ENCODE measurements at regions not wholly inside any gene's neighbourhood (a gene's known extent, or its start where the extent isn't known, plus 50 kb on each side); places are given as distances from the start of the nearest gene placed in this dataset.

DNA sequence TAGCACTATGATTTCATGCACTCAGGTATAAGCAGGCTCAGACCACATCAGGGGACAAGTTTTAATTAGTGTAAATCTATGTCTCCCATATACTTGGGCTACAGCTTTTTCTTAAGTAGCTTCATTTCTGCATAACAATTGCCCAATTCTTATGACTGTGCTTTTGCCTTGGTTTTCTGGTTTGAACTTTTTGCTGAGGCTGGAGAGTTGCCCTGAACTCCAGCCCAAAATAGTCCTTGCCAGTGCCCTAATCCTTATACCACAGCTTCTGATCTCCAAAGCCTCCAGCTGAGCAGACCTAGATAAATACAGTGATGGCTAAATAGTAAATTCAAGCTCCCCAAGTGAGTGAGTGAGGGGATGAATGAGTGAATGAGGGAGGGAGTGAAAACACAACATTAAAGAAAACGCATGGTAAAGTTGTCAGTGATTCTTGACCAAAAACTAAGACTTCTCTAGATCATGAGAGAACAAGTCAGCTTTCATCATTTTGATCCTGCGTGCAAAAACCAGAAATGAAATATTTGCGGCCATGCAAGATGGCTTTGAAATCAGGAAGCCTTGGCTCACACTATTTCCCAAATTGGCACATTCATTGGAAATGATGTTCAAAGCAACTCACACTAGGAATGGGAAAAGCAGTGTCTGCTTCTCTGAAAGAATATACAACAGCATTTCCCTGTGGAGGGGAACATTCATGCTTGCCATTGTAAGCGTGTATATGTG is 437.1 kb upstream of the CTSO start:
- TF ChIP-seq ZBTB7A (IDR thresholded peaks at IDR 0.05; ENCODE audit: low read depth) = no peak
- TF ChIP-seq YY1 (IDR thresholded peaks at IDR 0.05; ENCODE audit: low read depth) = no peak
- TF ChIP-seq NFIC (IDR thresholded peaks at IDR 0.05) = no peak
- TF ChIP-seq CEBPB (IDR thresholded peaks at IDR 0.05) = no peak
- no peak for TF ChIP-seq RAD21 (IDR thresholded peaks at IDR 0.05; ENCODE audit: low read depth)
- TF ChIP-seq EGR1 (IDR thresholded peaks at IDR 0.05) = no peak
- no peak for TF ChIP-seq TEAD4 (IDR thresholded peaks at IDR 0.05)
- TF ChIP-seq TAF1 (IDR thresholded peaks at IDR 0.05; ENCODE audit: low read depth) = no peak
- TF ChIP-seq EP300 (IDR thresholded peaks at IDR 0.05; ENCODE audit: borderline replicate concordance) = no peak
- TF ChIP-seq, protein P1, sequence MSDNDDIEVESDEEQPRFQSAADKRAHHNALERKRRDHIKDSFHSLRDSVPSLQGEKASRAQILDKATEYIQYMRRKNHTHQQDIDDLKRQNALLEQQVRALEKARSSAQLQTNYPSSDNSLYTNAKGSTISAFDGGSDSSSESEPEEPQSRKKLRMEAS (IDR thresholded peaks at IDR 0.05) = no peak
- TF ChIP-seq, protein P2, sequence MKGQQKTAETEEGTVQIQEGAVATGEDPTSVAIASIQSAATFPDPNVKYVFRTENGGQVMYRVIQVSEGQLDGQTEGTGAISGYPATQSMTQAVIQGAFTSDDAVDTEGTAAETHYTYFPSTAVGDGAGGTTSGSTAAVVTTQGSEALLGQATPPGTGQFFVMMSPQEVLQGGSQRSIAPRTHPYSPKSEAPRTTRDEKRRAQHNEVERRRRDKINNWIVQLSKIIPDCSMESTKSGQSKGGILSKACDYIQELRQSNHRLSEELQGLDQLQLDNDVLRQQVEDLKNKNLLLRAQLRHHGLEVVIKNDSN (IDR thresholded peaks at IDR 0.05) = no peak
- no peak for TF ChIP-seq FOXM1 (IDR thresholded peaks at IDR 0.05; ENCODE audit: borderline replicate concordance, low read depth)
- TF ChIP-seq, protein P3, sequence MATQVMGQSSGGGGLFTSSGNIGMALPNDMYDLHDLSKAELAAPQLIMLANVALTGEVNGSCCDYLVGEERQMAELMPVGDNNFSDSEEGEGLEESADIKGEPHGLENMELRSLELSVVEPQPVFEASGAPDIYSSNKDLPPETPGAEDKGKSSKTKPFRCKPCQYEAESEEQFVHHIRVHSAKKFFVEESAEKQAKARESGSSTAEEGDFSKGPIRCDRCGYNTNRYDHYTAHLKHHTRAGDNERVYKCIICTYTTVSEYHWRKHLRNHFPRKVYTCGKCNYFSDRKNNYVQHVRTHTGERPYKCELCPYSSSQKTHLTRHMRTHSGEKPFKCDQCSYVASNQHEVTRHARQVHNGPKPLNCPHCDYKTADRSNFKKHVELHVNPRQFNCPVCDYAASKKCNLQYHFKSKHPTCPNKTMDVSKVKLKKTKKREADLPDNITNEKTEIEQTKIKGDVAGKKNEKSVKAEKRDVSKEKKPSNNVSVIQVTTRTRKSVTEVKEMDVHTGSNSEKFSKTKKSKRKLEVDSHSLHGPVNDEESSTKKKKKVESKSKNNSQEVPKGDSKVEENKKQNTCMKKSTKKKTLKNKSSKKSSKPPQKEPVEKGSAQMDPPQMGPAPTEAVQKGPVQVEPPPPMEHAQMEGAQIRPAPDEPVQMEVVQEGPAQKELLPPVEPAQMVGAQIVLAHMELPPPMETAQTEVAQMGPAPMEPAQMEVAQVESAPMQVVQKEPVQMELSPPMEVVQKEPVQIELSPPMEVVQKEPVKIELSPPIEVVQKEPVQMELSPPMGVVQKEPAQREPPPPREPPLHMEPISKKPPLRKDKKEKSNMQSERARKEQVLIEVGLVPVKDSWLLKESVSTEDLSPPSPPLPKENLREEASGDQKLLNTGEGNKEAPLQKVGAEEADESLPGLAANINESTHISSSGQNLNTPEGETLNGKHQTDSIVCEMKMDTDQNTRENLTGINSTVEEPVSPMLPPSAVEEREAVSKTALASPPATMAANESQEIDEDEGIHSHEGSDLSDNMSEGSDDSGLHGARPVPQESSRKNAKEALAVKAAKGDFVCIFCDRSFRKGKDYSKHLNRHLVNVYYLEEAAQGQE (IDR thresholded peaks at IDR 0.05; ENCODE audit: low read depth) = no peak
- TF ChIP-seq TCF12 (IDR thresholded peaks at IDR 0.05; ENCODE audit: low read depth) = no peak
- no peak for TF ChIP-seq CREB1 (IDR thresholded peaks at IDR 0.05; ENCODE audit: low read depth)

- no peak for TF ChIP-seq ZBTB7A (IDR thresholded peaks at IDR 0.05; ENCODE audit: low read depth)
- no peak for TF ChIP-seq FOXM1 (IDR thresholded peaks at IDR 0.05; ENCODE audit: borderline replicate concordance, low read depth)
- no peak for TF ChIP-seq TAF1 (IDR thresholded peaks at IDR 0.05; ENCODE audit: low read depth)
- no peak for TF ChIP-seq TEAD4 (IDR thresholded peaks at IDR 0.05)
- no peak for TF ChIP-seq RAD21 (IDR thresholded peaks at IDR 0.05; ENCODE audit: low read depth)
- TF ChIP-seq NFIC (IDR thresholded peaks at IDR 0.05) = no peak
- no peak for TF ChIP-seq TCF12 (IDR thresholded peaks at IDR 0.05; ENCODE audit: low read depth)
- no peak for TF ChIP-seq YY1 (IDR thresholded peaks at IDR 0.05; ENCODE audit: low read depth)
- TF ChIP-seq, protein P1 (IDR thresholded peaks at IDR 0.05) = no peak
- no peak for TF ChIP-seq CREB1 (IDR thresholded peaks at IDR 0.05; ENCODE audit: low read depth)
- TF ChIP-seq, protein P3 (IDR thresholded peaks at IDR 0.05; ENCODE audit: low read depth) = no peak
- no peak for TF ChIP-seq CEBPB (IDR thresholded peaks at IDR 0.05)
- no peak for TF ChIP-seq EP300 (IDR thresholded peaks at IDR 0.05; ENCODE audit: borderline replicate concordance)
- TF ChIP-seq, protein P2 (IDR thresholded peaks at IDR 0.05) = no peak
These were observed 435.2 kb upstream of the CTSO start for GRCh38 chr4:156388826-156389225.

- TF ChIP-seq YY1 (IDR thresholded peaks at IDR 0.05; ENCODE audit: low read depth) = no peak
- TF ChIP-seq EGR1 (IDR thresholded peaks at IDR 0.05) = no peak
- TF ChIP-seq TEAD4 (IDR thresholded peaks at IDR 0.05) = no peak
- TF ChIP-seq, protein P2 (IDR thresholded peaks at IDR 0.05) = no peak
- TF ChIP-seq RAD21 (IDR thresholded peaks at IDR 0.05; ENCODE audit: low read depth) = peak; percentile 67
- TF ChIP-seq, protein P3 (IDR thresholded peaks at IDR 0.05; ENCODE audit: low read depth) = no peak
- TF ChIP-seq, protein P1 (IDR thresholded peaks at IDR 0.05) = no peak
- TF ChIP-seq EP300 (IDR thresholded peaks at IDR 0.05; ENCODE audit: borderline replicate concordance) = no peak
These were observed 424.5 kb upstream of the CTSO start for GRCh38 chr4:156378033-156378665.

All from Ishikawa (cell line).